GM21825 (cell line): ENCODE measurements at regions not wholly inside any gene's neighbourhood (a gene's known extent, or its start where the extent isn't known, plus 50 kb on each side); places are given as distances from the start of the nearest gene placed in this dataset.
"Not testable (repeated sequence)": the region's sequence is repeated elsewhere in the genome, so short reads cannot be mapped to it uniquely, and the experiment has no call there.

Source experiments
- ATAC-seq: cut with Tn5 transposase; IDR thresholded peaks from one replicate; pipeline ENCODE4 v1.9.1; 2021; ENCODE audit warnings: mild to moderate bottlenecking, moderate library complexity; ENCODE audit not compliant: unreplicated experiment

DNA sequence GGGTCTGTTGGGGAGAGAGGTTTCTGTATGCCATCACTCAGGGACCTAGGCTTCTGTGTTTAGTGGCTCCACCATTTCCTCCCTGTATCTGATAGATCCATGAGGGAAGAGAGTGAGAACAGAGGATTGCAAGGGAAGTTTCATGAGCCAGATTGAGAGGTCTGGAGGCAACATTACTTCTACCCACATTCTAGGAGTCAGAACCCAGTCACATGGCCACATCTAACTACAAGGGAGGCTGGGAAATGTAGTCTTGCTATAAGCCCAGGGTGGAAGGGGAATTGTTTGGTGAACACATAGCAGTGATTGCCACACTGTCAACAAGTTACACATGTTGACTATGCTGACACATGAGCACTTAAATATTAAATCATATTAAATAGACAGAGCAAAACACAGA, 834.8 kb downstream of the C12orf50 start:
- ATAC-seq, result not testable (repeated sequence)

DNA sequence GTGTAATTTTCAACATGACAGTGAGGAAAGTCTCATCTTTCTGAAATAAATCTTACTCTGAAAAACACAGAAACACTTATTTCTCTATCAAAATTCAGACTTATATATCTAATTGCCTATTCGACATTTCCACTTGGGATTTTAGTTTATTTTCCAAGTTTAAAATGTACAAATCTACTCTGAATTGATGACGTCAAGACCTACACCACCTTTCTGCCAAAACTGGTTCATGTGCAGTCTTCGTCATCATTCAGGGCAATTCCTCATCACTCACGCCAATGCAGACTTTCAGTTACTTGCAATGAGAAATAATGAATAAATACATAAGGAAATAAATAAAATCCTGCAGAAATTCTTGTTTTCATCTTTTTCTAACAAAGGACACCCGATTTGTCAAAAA, 843.8 kb downstream of the C12orf50 start:
- ATAC-seq, result no peak

DNA sequence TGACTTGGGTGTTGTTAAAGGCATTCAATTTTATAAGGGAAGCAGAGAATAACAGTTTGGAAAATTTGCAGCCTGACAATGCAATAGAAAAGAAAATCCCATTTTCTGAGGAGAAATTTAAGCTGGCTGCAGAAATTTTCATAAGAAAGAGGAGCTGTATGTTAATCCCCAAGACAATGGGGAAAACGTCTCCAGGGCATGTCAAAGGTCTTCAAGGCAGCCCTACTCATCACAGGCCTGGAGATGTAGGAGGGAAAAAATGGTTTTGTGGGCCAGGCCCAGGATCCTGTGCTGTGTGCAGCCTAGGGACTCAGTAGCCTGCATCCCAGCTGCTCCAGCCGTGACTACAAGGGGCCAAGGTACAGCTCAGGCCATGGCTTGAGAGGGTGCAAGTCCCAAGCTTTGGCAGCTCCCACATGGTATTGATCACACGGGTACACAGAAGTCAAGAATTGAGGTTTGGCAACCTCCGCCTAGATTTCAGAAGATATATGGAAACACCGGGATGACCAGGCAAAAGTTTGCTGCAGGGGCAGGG, 846.4 kb downstream of the C12orf50 start:
- ATAC-seq, result no peak

DNA sequence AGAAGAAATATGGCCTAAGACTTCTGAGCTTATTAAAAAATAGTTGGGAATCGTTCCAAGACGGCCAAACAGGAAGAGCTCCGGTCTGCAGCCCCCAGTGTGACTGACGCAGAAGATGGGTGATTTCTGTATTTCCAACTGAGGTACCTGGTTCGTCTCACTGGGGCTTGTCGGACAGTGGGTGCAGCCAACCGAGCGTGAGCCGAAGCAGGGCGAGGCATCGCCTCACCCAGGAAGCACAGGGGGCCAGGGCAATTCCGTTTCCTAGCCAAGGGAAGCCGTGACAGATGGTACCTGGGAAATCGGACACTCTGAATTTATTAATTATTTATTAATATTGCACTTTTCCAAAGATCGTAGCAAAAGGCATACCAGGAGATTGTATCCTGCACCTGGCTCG, 857.8 kb downstream of the C12orf50 start:
- ATAC-seq, result no peak

DNA sequence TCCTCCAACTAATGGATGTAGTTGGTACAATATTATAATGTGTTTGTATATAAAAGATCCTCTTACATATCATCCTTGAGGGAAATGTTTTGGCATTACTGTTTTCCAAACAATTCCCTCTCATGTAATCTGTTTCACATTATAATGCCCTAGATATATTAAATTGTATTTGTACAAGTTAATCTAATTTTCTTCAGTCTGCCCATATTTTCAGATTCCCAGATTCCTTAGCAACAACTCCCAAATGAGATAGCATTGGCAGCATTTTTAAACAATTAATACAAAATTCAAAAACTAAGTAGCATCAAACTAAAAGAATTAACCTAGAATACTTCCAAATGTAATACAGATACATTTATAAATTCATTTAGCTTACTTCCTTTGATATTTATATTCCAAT, 860.2 kb downstream of the C12orf50 start:
- ATAC-seq, result no peak

DNA sequence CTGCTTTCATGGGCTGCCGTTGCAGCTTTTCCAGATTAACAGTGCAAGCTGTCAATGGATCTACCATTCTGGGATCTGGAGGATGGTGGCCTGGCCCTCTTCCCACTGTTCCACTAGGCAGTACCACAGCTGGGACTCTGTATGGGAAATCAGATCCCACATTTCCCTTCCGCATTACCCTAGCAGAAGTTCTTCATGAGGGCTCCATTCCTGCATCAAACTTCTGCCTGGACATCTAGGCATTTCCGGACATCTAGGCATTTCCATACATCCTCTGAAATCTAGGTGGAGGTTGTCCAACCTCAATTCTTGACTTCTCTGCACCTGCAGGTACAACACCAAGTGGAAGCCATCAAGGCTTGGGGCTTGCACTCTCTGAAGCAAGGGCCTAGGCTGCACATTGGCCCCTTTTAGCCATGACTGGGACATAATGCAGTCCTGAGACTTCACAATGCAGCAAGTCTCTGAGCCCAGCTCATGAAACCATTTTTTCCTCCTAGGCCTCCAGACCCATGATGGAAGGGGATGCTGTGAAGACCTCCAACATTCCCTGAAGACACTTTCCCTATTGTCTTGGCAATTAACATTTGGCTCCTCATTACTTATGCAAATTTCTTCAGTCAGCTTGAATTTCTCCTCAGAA, 863.3 kb downstream of the C12orf50 start:
- ATAC-seq, result no peak

DNA sequence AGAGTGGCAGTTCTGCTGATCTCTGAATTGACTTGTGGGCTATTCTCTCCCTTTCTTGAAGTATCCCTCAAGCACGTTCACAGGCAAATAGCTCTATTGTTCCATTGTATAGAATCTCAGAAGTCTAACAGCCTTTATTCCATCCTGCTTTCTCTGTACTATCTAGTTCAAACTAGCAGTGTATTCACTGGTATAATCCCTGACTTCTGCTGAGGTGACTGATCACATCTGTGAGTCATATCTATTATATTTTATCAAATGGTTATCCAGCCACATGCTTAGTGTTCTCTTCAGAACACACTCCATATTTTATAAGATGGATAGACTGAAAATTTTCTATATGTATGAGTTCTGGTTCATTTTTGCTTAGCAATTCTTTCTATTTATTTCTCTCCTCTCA, 866.1 kb downstream of the C12orf50 start:
- ATAC-seq, result no peak

DNA sequence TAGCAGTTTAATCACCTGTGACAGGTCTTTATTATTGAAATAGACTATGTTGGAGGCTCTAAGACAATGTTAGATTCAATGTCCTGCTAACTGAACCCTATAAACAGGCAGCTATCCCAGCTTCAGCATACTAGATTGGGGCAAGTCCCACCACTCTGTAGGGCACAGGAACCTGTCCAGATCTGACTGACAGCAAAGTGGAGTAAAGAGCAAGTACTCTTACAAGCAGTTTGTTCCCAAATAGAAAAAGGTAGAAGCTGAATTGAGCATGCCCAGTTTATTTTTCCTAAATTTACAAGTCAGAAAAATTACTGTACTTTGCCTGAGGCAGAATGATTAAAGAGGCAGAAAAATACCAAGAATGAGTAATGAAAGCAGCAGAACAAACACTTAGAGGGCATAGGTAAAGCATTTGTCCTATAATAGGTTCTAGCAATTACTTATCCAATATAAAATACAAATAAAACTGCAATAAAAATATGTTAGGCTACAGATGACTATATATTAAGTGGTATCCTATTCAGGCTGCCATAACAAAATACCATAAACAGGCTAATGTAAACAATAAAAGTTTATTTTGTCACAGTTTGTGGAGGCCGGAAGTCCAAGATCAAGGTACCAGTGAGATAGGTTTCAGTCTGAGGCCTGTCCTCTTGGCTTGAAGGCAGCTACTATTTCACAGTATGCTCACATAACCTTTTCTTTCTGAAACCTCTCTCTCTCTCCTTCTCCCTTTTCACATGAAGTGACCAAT, 868.2 kb downstream of the C12orf50 start:
- no peak for ATAC-seq

DNA sequence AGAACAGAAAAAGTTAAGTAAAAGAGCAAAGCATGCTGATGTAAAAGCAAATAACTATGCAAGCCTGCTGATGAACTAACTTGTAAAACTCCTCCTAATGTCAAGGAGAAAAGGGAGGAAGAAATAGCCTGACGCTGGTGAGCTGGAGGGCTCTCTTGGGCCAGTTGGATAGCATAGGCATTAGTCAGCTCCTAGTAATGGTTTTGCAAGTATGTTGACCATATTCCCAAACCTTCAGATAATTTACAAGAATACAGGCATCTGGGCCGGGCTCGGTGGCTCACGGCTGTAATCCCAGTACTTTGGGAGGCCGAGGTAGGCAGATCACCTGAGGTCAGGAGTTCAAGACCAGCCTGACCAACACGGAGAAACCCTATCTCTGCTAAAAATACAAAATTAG, 871.4 kb downstream of the C12orf50 start:
- ATAC-seq, result no peak

DNA sequence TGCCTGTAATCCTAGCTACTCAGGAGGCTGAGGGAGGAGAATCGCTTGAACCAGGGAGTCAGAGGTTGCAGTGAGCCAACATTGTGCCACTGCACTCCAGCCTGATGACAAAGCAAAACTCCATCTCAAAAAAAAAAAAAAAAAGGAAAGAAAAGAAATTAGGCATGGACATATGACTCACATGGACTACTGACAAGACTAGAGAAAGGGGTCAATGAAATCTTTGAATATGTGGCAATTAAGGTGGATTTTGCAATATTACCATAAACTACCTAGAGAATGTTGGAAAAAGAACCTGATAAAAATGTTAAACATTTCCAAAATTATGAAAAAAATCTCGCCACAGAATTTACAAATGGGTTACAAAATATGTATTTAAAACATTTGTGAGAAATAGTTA, 873.6 kb downstream of the C12orf50 start:
- ATAC-seq, result no peak

DNA sequence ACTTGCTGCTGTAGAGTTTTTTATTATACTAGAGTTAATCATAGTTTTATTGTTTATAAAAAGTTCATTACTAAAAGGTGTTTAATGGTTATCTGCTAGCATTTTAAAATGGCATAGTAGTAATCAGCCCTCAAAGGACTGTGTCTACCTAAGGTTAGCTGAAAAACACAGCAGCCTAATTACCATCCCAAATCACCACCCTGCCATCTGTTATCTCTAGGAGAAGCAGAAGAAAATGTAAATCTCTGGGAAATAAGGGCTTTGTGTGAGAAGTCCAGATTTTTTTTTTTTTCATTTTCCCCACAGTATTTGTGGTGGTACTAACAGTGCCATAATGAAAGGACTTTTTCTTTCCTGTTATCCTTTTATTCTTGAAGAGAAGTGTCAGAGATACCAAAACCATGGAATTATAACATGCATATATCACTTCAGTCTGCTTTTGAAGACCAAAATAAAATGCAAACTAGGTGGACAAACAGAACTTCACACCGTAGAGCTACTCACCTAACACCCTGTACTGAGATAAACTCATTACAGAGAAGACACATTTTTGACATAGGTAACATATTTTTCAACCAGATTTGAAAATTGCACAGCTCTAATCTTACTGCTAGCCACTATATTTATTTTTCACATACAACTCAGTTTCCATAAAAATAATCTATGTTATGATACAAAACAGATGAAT, 876.2 kb downstream of the C12orf50 start:
- no peak for ATAC-seq

DNA sequence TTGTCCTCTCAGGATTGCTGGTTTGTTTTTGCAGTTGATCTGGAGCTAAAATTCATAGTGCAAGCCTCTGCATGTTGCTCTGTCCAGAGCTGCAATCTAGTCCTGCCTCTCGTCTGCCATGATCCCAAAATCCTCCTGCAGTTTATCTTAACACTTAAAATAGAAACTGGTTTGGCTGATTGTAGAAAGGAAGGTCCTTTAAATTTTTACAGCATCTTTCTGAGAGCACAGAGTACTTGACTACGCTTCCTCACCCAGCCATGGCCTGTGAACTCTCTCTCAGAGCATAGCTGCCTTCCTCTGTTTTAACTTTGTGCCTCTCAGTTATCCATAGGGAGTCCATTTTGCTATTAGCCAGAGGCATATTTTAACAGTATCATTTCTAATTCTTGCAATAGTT, 877.1 kb downstream of the C12orf50 start:
- ATAC-seq, result no peak

DNA sequence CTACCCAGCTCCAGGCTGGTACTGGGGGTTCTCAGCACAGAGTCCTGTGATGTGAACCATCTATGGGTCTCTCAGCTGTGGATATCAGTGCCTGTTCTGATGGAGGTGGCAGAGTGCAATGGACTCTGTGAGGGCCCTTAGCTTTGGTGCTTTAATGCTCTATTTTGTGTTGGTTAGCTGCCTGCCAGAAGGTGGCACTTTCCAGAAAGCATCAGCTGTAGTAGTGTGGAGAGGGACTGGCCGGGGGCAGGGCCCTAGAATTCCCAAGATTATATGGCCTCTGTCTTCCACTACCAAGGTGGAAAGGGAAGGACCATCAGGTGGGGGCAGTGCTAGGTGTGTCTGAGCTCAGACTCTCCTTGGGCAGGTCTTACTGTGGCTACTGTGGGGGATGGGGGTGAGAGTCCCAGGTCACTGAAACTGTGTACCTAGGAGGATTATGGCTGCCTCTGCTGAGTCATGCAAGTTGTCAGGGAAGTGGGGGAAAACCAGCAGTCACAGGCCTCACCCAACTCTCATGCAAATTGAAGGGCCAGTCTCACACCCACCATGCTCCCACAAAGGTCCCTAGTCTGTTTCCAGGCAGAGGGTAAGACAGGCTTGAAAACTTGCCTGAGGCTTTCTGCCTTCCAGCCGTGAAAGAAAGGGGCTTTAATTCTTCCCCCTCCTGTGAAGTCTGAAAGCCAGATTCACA, 878.1 kb downstream of the C12orf50 start:
- ATAC-seq, result peak; percentile 81

DNA sequence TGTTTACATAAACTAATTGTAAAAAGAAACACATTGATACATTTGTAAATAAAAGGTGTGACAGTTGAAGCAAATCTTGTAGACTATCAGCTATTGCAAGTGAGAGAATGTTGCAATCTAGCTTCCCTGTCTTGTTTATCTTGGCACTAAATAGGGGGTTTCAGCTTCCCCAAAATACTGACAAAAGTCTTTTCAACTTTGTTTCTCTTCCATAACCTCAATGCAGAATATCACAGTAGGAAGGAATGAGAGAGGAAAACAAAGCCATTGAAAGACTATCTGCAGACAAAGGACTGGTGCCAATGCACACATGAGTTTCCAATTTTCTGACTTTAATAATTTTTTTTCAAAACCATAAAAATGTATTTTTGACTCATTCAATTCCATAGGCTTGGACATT, 886.2 kb upstream of the MGAT4C start:
- ATAC-seq, result no peak

DNA sequence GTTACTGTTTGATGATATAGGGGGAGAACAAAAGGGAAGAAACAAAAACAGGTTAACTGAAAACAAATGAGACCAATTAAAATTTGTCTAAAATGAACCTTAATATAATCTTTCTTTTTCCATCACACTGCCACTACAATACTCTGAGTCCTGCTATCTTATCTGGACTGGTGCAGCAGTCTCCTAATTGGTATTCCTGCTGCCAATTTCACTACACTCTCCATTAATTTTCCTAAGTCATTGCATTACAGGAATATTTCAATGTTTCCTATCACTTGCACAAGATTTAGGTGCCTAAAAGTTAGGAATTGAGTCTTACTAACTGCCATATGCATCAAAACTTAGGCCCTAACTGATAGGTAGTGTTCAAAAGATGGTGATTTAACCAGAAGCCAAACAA, 884.9 kb upstream of the MGAT4C start:
- ATAC-seq, result no peak

DNA sequence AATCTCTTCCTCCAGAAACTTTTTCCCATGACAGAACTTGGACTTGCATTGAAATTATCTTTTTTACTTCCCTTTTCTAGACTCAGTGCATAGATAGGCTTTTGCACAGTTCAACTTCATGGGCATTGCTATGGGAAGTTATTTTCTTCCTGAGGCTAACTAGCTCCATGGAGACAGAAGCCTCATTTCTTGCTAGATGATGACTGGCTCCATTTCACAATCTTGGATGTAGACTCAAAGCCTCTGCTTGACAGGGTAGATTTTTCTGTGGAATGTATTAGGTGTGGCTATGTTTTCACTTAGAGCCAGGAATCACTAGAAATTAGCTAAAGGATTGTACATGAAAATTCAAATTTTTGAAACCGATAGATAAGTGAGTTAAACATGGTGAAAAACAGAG, 884.1 kb upstream of the MGAT4C start:
- ATAC-seq, result no peak

DNA sequence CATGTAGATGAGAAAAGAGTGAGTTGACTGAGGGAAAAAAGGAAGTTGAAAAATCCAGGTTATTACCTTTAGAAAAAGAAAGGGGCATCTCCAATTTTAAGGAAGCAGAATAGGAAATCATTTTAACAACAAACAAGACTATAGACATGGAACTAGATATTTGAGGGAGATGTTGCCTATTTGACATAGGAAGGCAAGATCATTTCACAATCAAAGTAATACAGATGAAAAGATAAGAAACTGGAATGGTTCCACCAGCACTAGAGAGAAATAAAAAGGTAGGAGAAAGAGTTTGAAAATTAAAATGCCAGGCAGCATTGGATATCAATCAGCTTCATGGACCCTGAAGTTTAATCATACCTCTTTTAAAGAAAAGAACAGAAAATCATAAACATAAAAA, 881.0 kb upstream of the MGAT4C start:
- ATAC-seq, result no peak

DNA sequence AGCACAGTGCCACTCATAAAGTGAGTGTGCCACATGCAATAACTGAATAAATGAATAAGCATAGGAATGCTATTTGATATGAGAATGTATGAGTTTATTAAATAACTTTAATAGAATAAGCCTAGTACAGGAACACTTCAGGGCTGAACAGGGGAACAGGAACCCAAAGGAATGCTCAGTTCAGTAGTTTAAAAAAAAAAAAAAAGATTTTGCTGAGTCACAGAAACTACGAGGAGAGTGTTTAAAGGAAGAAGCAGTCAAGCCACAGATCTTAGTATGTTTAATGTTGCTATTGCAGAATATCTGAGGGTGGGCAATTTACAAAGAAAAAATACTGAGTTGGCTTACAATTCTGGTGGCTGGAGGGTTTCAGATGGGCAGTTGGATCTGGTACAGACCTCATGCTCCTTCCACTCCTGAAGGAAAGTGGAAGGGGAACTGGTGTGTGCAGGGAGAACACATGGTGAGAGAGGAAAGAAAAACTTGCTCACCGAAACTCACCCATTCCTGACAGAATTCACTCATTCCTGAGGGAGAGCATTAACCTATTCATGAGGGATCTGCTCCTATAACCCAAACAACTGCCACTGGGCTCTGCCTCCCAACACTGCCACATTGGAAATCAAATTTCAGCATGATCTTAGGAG, 880.3 kb upstream of the MGAT4C start:
- no peak for ATAC-seq

DNA sequence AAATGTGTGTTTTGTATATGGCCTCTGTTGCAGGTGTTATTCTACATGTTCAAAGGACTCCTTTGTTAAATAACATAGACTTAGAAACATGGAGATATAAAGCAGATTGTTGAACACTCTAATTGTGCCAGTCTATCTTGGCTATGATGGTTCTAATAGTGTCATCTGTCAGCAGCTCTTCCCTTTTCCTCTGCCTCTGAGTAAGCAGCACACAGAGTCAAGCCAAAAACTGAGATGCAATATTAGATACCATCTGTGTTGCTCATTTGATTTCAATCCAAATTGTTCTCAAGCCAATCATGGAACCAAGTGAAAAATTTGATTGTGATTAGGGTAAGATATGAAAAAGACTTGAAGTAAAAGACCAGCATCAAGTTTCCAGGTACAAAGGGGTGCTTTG, 871.1 kb upstream of the MGAT4C start:
- ATAC-seq, result no peak

DNA sequence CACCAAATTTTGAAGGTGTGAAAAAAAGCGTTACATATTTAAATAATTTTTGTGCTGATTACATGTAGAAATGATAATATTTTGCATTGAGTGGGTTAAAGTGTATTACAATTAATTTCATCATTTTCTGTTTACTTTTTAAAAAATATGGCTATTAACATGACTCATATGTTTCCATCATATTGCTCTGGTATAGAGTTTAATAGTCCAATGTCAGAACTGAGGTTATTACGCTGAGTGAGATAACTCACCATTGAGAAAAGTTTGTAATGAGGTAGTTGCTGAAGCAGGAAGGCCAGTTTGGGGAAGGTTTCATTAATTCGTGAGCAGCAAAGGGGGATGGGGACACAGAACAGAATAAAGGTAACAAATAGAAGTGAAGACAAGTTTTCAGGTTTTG, 865.7 kb upstream of the MGAT4C start:
- no peak for ATAC-seq

DNA sequence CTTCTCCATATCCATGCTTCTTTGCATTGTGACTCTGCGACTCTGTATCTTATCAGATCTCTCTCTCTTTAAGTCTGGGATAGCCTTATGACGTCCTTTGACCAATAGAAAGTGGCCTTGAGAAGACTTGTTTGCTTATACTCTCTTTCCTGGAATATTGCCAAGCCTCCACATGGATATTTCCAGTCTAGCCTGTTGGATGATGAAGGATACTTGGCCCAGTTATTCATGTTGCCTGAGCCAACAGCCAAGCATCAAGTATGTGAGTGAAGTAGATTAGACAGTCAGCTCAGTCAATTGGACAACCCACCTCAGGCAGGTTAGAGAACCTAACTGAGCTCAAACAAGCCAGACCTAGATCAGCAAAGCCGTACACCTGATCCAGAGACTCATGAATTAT, 864.2 kb upstream of the MGAT4C start:
- no peak for ATAC-seq
